ENCODE measurements at regions not wholly inside any gene's neighbourhood (a gene's known extent, or its start where the extent isn't known, plus 50 kb on each side); places are given as distances from the start of the nearest gene placed in this dataset.
"Not testable (repeated sequence)": the region's sequence is repeated elsewhere in the genome, so short reads cannot be mapped to it uniquely, and the experiment has no call there.

DNA sequence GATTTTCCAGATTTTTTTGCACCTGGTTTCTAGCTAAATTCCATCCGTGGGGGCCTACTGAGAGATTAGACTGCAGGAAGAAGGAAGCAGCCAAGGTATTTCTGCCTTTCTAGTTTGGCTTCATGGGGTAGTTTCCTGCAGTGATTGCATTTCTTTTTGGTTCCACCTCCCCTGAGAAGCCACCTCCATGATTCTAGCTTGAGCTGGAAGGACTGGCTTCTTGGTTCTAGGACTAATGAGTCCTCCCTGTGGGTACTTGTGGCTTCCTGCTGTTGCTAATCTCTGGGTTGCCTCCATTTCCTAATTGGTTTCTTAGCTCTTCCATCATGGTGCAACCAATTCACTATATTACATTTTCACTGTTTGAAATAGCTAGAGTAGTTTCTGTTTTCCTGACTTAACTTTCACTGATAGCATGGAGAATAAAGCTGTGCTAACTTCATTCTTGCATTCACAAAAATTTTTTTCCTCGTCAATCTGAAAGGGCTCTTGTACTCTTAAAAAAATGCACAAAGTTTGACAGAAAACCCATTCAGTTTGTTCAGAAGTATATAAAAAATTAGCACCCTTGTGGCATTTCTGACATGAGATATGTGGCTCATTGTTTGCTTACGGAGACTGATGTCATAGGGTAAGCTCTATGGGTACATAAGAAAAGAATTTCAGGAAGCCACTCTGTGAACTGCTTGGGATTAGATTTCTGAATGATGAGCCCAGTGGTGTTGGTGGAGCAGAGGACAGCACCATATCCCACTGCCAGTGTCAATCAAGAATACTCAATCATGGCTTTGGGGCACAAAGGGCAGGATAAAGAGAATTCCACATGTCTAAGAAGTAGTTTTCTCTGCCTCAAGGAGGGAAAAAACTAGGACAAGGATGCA, 242.8 kb upstream of the RBMS1 start:
- no peak for DNase-seq

GRCh38 chr2:160737247-160737646, 243.6 kb upstream of the RBMS1 start:
- DNase-seq, result no peak

- no peak for DNase-seq
Observed at GRCh38 chr2:160741271-160741670, 247.7 kb upstream of the RBMS1 start.

GRCh38 chr2:160741815-160742214, 248.2 kb upstream of the RBMS1 start:
- no peak for DNase-seq

DNA sequence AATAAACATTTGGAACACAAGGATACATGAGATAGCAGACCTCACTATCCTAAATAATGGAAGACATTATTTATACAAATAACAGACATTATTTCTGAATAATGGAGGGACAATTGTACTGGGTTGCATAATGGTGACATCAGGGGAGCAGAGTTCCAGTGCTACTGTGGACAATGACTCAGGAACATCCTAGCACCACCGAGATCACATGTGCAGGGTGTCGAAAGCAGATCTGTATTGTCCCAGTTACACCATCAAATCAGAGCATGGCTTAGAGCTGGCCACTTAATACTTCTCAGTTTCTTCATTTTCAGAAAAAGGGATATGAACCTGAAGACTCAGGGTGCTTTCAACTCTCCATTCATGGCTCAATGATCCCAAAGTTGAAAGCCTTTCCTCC, 249.1 kb upstream of the RBMS1 start:
- no peak for DNase-seq

GRCh38 chr2:160747501-160748170, 254.0 kb upstream of the RBMS1 start:
- DNase-seq, result no peak

- DNase-seq, result no peak
Observed at GRCh38 chr2:160751021-160751420, 257.4 kb upstream of the RBMS1 start.

DNA sequence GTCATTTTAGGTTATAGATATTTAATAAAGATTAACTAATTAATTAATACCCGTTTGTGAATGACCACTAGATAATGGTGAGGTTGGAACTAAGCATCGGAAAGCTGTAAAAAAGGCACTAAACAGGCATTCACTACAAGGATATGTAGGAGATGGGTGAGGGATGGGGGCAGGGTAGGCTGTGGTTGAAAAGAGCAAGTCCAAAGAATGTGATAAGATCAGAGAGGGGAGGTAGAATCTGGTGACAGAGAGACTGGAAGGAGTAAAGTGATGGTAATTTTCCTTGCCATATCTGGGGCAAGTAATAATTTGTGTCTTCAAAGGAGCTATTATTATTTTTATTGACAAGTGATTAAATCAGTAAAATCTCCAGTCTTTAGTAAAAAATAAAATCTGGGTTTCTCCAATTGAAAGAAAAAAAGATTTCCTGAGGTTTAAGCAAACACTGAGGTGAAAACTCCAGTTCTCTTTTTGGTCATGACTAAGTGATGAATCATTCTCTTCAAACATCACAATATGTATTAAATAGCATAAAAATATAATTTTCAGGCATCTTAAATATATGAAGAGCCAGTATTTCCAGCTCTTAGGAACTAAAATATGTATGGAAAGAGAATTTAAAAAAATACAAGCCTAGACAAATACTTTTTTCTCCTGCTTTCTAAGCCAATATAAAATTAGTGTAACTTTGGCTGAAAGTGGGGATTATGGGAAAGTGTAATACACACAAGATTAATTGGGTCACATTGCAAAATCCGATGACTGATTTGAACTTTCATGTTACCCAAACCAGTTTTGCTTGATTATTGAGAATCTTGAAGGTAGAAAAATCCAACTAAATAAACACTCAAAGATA, 259.1 kb upstream of the RBMS1 start:
- no peak for DNase-seq

GRCh38 chr2:160753331-160753654, 259.7 kb upstream of the RBMS1 start:
- no peak for DNase-seq

GRCh38 chr2:160753960-160754359, 260.4 kb upstream of the RBMS1 start:
- no peak for DNase-seq

DNA sequence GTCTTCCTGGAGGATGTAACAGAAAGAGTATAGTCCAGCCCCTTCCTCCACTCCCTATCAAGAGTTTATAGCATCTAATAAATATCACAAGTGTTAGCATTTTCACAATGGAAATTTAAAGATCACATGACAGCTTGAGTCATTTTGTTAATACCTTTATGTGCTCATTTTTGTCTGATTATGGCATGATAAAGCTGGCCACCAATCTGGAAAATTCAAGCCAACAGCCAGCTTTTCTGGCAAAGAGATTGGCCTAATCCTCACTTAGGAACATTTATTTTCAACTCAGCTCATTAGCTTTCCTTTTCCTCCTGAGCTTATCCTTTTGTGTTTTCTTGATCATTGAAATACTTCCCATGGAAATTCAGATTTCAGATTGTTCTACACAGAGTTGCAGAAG, 262.9 kb upstream of the RBMS1 start:
- no peak for DNase-seq

DNA sequence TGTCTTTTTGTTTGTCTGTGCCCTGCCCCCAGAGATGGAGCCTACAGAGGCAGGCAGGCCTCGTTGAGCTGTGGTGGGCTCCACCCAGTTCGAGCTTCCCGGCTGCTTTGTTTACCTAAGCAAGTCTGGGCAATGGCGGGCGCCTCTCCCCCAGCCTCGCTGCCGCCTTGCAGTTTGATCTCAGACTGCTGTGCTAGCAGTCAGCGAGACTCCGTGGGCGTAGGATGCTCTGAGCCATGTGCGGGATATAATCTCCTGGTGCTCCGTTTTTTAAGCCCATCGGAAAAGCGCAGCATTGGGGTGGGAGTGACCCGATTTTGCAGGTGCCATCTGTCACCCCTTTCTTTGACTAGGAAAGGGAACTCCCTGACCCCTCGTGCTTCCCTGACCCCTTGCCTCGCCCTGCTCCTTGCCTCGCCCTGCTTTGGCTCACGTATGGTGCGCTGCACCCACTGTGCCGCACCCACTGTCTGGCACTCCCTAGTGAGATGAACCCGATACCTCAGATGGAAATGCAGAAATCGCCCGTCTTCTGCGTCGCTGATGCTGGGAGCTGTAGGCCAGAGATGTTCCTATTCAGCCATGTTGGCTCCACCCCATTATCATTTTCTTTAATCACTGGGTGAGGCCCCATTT, 269.0 kb upstream of the RBMS1 start:
- not testable (repeated sequence) for DNase-seq

DNA sequence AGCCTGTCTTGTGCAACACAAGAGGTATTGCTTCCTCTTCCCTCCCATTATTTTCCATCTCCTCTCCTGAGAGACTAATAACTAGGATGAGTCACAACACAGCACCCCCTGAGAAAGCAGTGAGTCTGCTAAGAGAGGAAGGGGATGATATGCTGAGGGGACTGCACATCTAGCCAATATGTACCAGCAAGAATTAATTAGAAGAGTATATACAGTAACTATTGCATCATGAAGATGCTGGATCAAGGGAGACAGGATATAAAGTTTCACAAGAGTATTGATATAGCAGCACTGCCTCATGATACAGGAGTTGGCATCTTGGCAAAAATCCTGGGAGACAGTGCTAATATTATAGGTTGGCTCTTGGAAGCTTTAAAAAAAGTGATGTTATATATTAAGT, 289.9 kb upstream of the RBMS1 start:
- DNase-seq, result no peak

DNA sequence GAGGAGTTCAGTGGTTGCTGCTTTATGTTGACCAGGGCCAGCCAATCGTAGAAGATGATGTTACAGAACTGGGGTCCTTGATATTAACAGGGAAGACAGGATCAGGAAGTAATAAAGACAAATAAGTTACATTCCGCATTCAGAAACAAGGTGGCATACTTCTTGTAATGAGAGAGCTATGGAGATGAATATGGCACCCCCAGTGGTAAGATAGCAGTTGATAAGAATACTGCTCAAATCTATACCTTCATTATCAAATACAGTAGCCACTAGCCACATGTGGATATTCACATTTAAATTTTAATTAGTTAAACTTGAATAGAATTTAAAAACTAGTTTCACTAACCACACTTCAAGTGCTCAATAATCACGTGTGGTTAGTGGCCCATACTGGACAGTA, 290.4 kb upstream of the RBMS1 start:
- no peak for DNase-seq

DNA sequence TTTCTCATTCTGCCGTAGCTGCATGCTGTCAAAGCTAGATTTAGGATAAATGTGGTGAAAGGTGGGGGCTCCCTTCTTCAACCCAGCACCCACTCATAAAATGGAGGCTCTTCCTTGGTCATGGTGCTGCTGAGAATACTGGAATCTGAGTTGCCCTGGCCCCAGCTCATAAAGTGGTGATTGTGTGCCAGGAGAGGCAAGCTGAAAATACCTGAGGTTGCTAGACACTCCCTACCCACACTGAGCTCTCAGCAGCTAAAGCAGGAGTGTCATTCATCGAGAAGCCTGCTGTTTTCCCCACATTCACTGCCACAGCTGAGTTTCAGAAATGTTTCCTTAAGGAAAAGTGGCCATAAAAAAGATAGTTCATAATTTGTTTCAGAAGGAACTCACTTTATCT, 297.1 kb upstream of the RBMS1 start:
- DNase-seq, result no peak

- no peak for DNase-seq
Observed at GRCh38 chr2:160791884-160792283, 298.3 kb upstream of the RBMS1 start.

- DNase-seq, result no peak
Observed at GRCh38 chr2:160792837-160793236, 299.2 kb upstream of the RBMS1 start.

DNA sequence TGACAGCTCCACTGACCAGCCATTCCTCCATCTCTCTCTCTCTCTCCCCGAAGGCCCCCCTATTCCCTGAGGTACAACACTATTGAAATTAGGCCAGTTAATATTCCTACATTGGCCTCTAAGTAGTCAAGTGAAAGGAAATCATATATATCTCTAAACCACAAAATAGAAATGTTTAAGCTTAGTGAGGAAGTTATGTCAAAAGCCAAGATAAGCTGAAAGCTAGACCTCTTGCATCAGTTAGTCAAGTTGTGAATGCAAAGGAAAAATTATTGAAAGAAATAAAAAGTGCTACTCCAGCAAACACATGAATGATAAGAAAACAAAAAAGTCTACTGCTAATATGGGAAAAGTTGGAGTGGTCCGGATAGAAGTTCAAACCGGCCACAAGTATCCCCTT, 301.3 kb upstream of the RBMS1 start:
- DNase-seq, result no peak

- DNase-seq, result no peak
Observed at GRCh38 chr2:160803881-160804280, 310.3 kb upstream of the RBMS1 start.

DNA sequence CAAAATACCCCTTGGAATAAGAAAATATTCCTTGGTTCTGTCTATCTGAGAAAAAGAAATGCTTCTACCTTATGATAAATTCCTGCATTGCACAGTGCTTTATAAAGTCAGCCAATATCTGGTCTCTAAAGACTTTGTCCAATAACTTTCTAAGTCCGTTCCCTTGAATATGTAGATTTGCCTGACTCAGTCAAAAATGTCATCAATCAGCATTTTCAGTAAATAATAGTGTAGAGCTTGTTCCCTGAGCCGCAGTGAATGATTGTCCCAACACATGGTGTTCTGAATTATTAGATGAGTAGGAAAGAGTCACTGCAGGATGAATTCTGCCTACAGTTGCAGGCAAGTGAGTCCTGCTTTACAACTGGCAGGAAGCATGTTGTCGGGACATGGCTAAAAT, 316.8 kb upstream of the RBMS1 start:
- no peak for DNase-seq

- no peak for DNase-seq
Observed at GRCh38 chr2:160812830-160813505, 319.4 kb upstream of the RBMS1 start.

- DNase-seq, result no peak
Observed at GRCh38 chr2:160813506-160813858, 319.9 kb upstream of the RBMS1 start.

Data from activated naive CD4-positive, alpha-beta T cell (primary cell).